IMR-90 (cell line): ENCODE measurements at regions not wholly inside any gene's neighbourhood (a gene's known extent, or its start where the extent isn't known, plus 50 kb on each side); places are given as distances from the start of the nearest gene placed in this dataset.

Source experiments
- ATAC-seq: fragments of 200-7000 bp; cut with Tn5 transposase; 2 replicates; pipeline ENCODE4 v1.9.1; 2020; ENCODE audit warnings: low read depth, mild to moderate bottlenecking, moderate library complexity
- BruUV-seq: library from RNA; stranded (reverse); fragments of 400-500 nt; replicated peaks from 2 replicates; lab custom pipeline; 2021; lab: Mats Ljungman, UMichigan
- CTCF ChIA-PET: fragments of 300-600 bp; formaldehyde crosslinking; extraction: SDS; loops from one replicate; lab custom pipeline; 2021; ENCODE audit warnings: antibody characterized with exemption; lab: Yijun Ruan, JAX
- POLR2A ChIA-PET: fragments of 300-600 bp; sonication (Branson Sonifier 250); formaldehyde crosslinking; loops from one replicate; lab custom pipeline; 2022; ENCODE audit warnings: antibody characterized with exemption; ENCODE audit not compliant: unreplicated experiment; lab: Charles Lee
- DNase-seq: peaks from one replicate; pipeline ENCODE4 v3.0.0; 2013
- H2AFZ ChIP-seq: replicated peaks from 2 replicates; pipeline ENCODE3; 2013; ENCODE audit warnings: low read length, mild to moderate bottlenecking; ENCODE audit not compliant: poor library complexity
- H2AK5ac ChIP-seq: 2 replicates; pipeline ENCODE4 v1.6.1; 2013; ENCODE audit warnings: low read depth, low read length, inconsistent platforms
- H2AK9ac ChIP-seq: replicated peaks from 2 replicates; pipeline ENCODE3; 2013; ENCODE audit warnings: mild to moderate bottlenecking, low read depth, low read length, moderate library complexity; ENCODE audit not compliant: poor library complexity
- H2BK120ac ChIP-seq: 2 replicates; pipeline ENCODE4 v1.6.1; 2013; ENCODE audit warnings: low read depth, low read length, inconsistent platforms
- H2BK15ac ChIP-seq: 3 replicates; pipeline ENCODE4 v1.6.1; 2013; ENCODE audit warnings: low read depth, low read length, inconsistent platforms
- H2BK20ac ChIP-seq: 2 replicates; pipeline ENCODE4 v1.6.1; 2013; ENCODE audit warnings: low read depth, mild to moderate bottlenecking, inconsistent platforms, low read length, moderate library complexity
- H2BK5ac ChIP-seq: 2 replicates; pipeline ENCODE4 v1.6.1; 2013; ENCODE audit warnings: mild to moderate bottlenecking, low read depth, low read length, inconsistent platforms; ENCODE audit not compliant: poor library complexity, severe bottlenecking
- H3K14ac ChIP-seq: replicated peaks from 2 replicates; pipeline ENCODE4 v1.6.1; 2013; ENCODE audit warnings: low read depth, low read length, inconsistent platforms
- H3K18ac ChIP-seq: 2 replicates; pipeline ENCODE4 v1.6.1; 2013; ENCODE audit warnings: low read depth, low read length, control low read depth
- H3K23ac ChIP-seq: 2 replicates; pipeline ENCODE4 v1.6.1; 2013; ENCODE audit warnings: low read depth, low read length, inconsistent platforms
- H3K27ac ChIP-seq: 2 replicates; pipeline ENCODE4 v1.5.1; 2013; ENCODE audit warnings: mild to moderate bottlenecking, control low read depth, low read length; ENCODE audit not compliant: insufficient read depth
- H3K27me3 ChIP-seq: 2 replicates; pipeline ENCODE4 v1.6.1; 2013; ENCODE audit warnings: low read length; ENCODE audit not compliant: control insufficient read depth, insufficient read depth
- H3K36me3 ChIP-seq: 2 replicates; pipeline ENCODE4 v1.6.1; 2013; ENCODE audit warnings: low read length, mixed read lengths; ENCODE audit not compliant: control insufficient read depth, insufficient read depth
- H3K4ac ChIP-seq: 2 replicates; pipeline ENCODE4 v1.6.1; 2013; ENCODE audit warnings: low read depth, low read length, inconsistent platforms
- H3K4me1 ChIP-seq: 2 replicates; pipeline ENCODE4 v1.6.1; 2013; ENCODE audit warnings: low read length, mixed read lengths; ENCODE audit not compliant: control insufficient read depth, insufficient read depth
- H3K4me2 ChIP-seq: 2 replicates; pipeline ENCODE4 v1.6.1; 2013; ENCODE audit warnings: low read depth, mild to moderate bottlenecking, control low read depth, low read length, moderate library complexity
- H3K4me3 ChIP-seq: 2 replicates; pipeline ENCODE4 v1.5.1; 2013; ENCODE audit warnings: low read depth, mild to moderate bottlenecking, control low read depth, low read length, moderate library complexity; ENCODE audit not compliant: insufficient read depth
- H3K56ac ChIP-seq: 2 replicates; pipeline ENCODE4 v1.6.1; 2013; ENCODE audit warnings: low read length, inconsistent platforms; ENCODE audit not compliant: insufficient read depth; ENCODE audit errors: extremely low read depth
- H3K79me1 ChIP-seq, 2 experiments: 2 replicates each; pipeline ENCODE4 v1.6.1; 2013; ENCODE audit warnings: low read length in 2 of 2, inconsistent platforms in 1 of 2, low read depth in 1 of 2
- H3K9ac ChIP-seq: 2 replicates; pipeline ENCODE4 v1.6.1; 2013; ENCODE audit warnings: low read depth, low read length, control low read depth
- H3K9me1 ChIP-seq: 2 replicates; pipeline ENCODE4 v1.6.1; 2013; ENCODE audit warnings: low read length, inconsistent platforms; ENCODE audit not compliant: insufficient read depth
- H3K9me3 ChIP-seq: 2 replicates; pipeline ENCODE4 v1.6.1; 2013; ENCODE audit warnings: low read length; ENCODE audit not compliant: control insufficient read depth, insufficient read depth
- H4K20me1 ChIP-seq: 2 replicates; pipeline ENCODE4 v1.6.1; 2013; ENCODE audit warnings: low read length, inconsistent platforms; ENCODE audit not compliant: insufficient read depth
- H4K5ac ChIP-seq: 2 replicates; pipeline ENCODE4 v1.6.1; 2013; ENCODE audit warnings: mild to moderate bottlenecking, low read depth, low read length, control low read depth
- H4K8ac ChIP-seq, 2 experiments: 2 replicates each; pipeline ENCODE4 v1.6.1; 2013; ENCODE audit warnings: low read depth in 2 of 2, low read length in 2 of 2, control low read depth in 1 of 2, inconsistent platforms in 1 of 2
- H4K91ac ChIP-seq: 2 replicates; pipeline ENCODE4 v1.6.1; 2013; ENCODE audit warnings: low read depth, low read length, inconsistent platforms; ENCODE audit not compliant: insufficient read depth
- CEBPB ChIP-seq: IDR thresholded peaks from 2 replicates; pipeline ENCODE4 v1.6.1; 2012; ENCODE audit warnings: low read depth, low read length, improper control_type of control experiment
- CHD1 ChIP-seq: IDR thresholded peaks from 2 replicates; pipeline ENCODE4 v1.6.1; 2012; ENCODE audit warnings: low read depth, low read length, improper control_type of control experiment
- MXI1 ChIP-seq: IDR thresholded peaks from 2 replicates; pipeline ENCODE4 v1.6.1; 2012; ENCODE audit warnings: low read depth, mild to moderate bottlenecking, low read length, moderate library complexity, borderline replicate concordance
- NFE2L2 ChIP-seq: fragments of 150-350 bp; IDR thresholded peaks from 2 replicates; pipeline ENCODE4 v1.6.1; 2016; ENCODE audit warnings: low read depth, mild to moderate bottlenecking, low read length
- SMC3 ChIP-seq: fragments of 150-350 bp; IDR thresholded peaks from 2 replicates; pipeline ENCODE4 v1.6.1; 2016; ENCODE audit warnings: low read depth, mild to moderate bottlenecking, antibody characterized with exemption, low read length, moderate library complexity
- WGBS, 2 experiments: methylation state at CpG; one replicate each; pipeline versions ENCODE4 v1.1.5 to v1.1.7; 2013; ENCODE audit warnings: missing lambda C conversion rate in 2 of 2; ENCODE audit not compliant: insufficient read length in 1 of 2; ENCODE audit errors: extremely low coverage in 2 of 2; 5-methylcytosine and 5-hydroxymethylcytosine counted together
- dilution Hi-C: fragments of 300-500 bp; cut with HindIII; formaldehyde crosslinking; loops from one replicate; pipeline ENCODE4 v1.14.3; 2018; ENCODE audit warnings: low sequenced_read_pairs; ENCODE audit not compliant: unreplicated experiment
- in situ Hi-C: fragments of 300-500 bp; cut with MboI; formaldehyde crosslinking; loops from 3 replicates; pipeline ENCODE4 v1.14.3; 2019; ENCODE audit warnings: low sequenced_read_pairs, inconsistent platforms, mixed read lengths
- intact Hi-C: fragments of 100-400 bp; cut with micrococcal nuclease; formaldehyde crosslinking; loops from 2 replicates; pipeline ENCODE4 v1.10.0; 2022

DNA sequence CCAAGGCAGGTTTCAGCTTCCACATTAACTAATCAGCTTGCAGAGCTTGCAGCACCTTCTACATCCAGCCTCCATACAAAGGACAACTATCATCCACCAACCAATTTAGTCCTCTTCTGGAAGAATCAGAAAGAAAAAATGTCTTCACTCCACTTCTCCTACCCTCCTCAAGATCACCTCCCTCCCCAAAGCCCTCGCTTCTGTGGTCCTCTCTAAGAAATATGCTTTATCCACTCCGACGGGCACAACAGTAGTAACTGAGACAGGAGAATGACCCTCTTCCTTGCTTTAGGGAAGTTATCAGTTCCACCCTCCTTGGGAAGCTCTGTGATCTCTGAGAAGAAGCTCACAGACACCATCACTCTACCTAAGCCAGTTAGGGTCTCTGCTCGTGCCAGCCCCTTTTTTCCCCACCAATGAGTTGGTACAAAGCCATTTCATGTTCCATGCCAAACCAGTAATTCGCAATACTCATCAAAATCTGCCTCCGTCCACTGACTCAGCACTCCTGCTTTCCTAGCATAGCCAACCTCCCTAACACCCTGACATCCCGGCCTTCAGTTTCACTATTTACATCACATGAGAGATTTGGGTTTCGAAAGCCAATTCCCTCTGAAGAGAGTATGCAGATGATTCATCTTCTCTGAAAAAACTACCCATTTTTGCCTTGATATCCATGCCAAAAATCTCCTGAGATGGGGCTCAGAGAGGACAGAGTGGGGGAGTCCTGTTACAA lies 114.1 kb upstream of the PKDCC start (continued):
- no peak for TF ChIP-seq MXI1
- peak; percentile 95 for TF ChIP-seq NFE2L2

DNA sequence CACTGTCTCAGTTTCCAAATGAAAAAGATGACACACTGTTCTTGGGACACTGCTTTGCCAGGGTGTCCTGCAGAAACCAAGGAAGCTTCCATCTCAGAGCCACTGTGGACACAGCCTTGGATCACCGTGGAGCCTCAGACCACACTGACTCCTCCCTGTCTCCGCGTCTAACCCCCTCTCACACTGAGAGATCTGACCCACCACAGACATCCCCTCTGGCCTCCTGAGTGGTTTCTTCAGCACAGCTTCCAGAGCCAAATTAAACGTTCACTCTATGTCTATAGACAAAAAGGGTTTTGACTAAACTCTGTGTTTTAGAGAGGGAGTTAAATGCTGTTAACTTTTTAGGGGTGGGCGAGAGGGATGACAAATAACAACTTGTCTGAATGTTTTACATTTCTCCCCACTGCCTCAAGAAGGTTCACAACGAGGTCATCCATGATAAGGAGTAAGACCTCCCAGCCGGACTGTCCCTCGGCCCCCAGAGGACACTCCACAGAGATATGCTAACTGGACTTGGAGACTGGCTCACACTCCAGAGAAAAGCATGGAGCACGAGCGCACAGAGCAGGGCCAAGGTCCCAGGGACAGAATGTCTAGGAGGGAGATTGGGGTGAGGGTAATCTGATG lies 113.4 kb upstream of the PKDCC start:
- no TSS peak for BruUV-seq
- Histone ChIP-seq H3K27ac (peak overlapping the region; percentile 64; the same call in 1 of the 2 replicates), H3K18ac (peak overlapping the region; percentile 21), H3K79me1 (no peaks in the 10 kb centered on the region), H3K9me3 (no peaks in the 10 kb centered on the region), H4K20me1 (no peaks in the 10 kb centered on the region), H3K9ac (peak overlapping the region; percentile 1), H2BK5ac (peak overlapping the region; percentile 23), H4K8ac (peak overlapping the region; percentile 3 to 83; a peak in 3 of 4 replicates), H2AK9ac (peak overlapping the region; percentile 49), H2BK15ac (peak overlapping the region; percentile 84; the same call in 2 of the 3 replicates), H3K36me3 (no peaks in the 10 kb centered on the region), H3K14ac (peak overlapping the region; percentile 76), H2AFZ (peak overlapping the region; percentile 78), H3K4me3 (no peak overlapping the region), H3K23ac (peak overlapping the region; percentile 75), H4K91ac (peak overlapping the region; percentile 77), H3K4ac (peak overlapping the region; percentile 83), H2BK120ac (peak overlapping the region; percentile 95), H2BK20ac (peak overlapping the region; percentile 92), H3K56ac (peak overlapping the region; percentile 23), H3K9me1 (peaks cover 24% of the 10 kb centered on the region), H3K27me3 (no peaks in the 10 kb centered on the region), H3K4me1 (peaks cover 43% of the 10 kb centered on the region), H3K4me2 (peak overlapping the region; percentile 52), H2AK5ac (peak overlapping the region; percentile 48), H4K5ac (peak overlapping the region; percentile 73; the same call in 1 of the 2 replicates)
- in situ Hi-C loops (no loop called here), intact Hi-C loops (loop anchor here (2.0 to 5.0 kb wide), 3 partner anchors 32 to 148 kb away; no protein-coding TSS in a partner anchor), dilution Hi-C loops (no loop called here)
- no CpG with 5 or more reads among the region's 10 CpGs for WGBS, 2 experiments
- CTCF ChIA-PET = no interaction called here
- 0 out of 2 replicates have a peak, but pooled peaks have one; percentile 5 for TF ChIP-seq CEBPB
- no peak for TF ChIP-seq CHD1
- TF ChIP-seq SMC3 = no peak
- ATAC-seq = peak; percentile 55
- peak; percentile 66 for DNase-seq
- POLR2A ChIA-PET = no interaction called here
